Cerebellar cortex (tissue), 1 donor: ENCODE measurements at regions not wholly inside any gene's neighbourhood (a gene's known extent, or its start where the extent isn't known, plus 50 kb on each side); places are given as distances from the start of the nearest gene placed in this dataset.

Experiments
- DNase-seq: peaks from one replicate; pipeline ENCODE4 v3.0.0-alpha.2; 2015; ENCODE audit warnings: low spot score

GRCh38 chr1:192098001-192098400 is 60.3 kb upstream of the RGS18 start:
- DNase-seq = no peak

GRCh38 chr1:192099328-192099727 is 58.9 kb upstream of the RGS18 start:
- no peak for DNase-seq

- no peak for DNase-seq
Observed at GRCh38 chr1:192100686-192101468, 57.4 kb upstream of the RGS18 start.

- DNase-seq = no peak
Observed at GRCh38 chr1:192104128-192104527, 54.1 kb upstream of the RGS18 start.

GRCh38 chr1:192104852-192105251 is 53.4 kb upstream of the RGS18 start:
- no peak for DNase-seq

- no peak for DNase-seq
Observed at GRCh38 chr1:192108161-192108560, 50.1 kb upstream of the RGS18 start.
